ENCODE measurements at regions not wholly inside any gene's neighbourhood (a gene's known extent, or its start where the extent isn't known, plus 50 kb on each side); places are given as distances from the start of the nearest gene placed in this dataset.

- no peak for TF ChIP-seq CTCF (optimal IDR thresholded peaks at IDR 0.05 in 1 of 3, IDR thresholded peaks at IDR 0.05 in 1 of 3, conservative IDR thresholded peaks at IDR 0.05 in 1 of 3; ENCODE audit: extremely low read depth in 1 of 3, insufficient read depth in 2 of 3, low read length in 3 of 3)
- no peak for TF ChIP-seq EZH2 (IDR thresholded peaks at IDR 0.05; ENCODE audit: low read length)
Measured at GRCh38 chr2:14480120-14480519, 152.4 kb upstream of the LRATD1 start.
